HUES48 (cell line): ENCODE measurements at regions not wholly inside any gene's neighbourhood (a gene's known extent, or its start where the extent isn't known, plus 50 kb on each side); places are given as distances from the start of the nearest gene placed in this dataset.
A peak's percentile ranks its signal among the peaks of the same experiment; 100 is the strongest.
"Not testable (repeated sequence)": the region's sequence is repeated elsewhere in the genome, so short reads cannot be mapped to it uniquely, and the experiment has no call there.

ENCODE experiments used
- H3K27ac ChIP-seq: one replicate; pipeline ENCODE4 v1.7.0; 2013; ENCODE audit warnings: low read depth, low read length, inconsistent platforms
- H3K27me3 ChIP-seq: 2 replicates; pipeline ENCODE4 v1.6.1; 2013; ENCODE audit warnings: mild to moderate bottlenecking, low read length; ENCODE audit not compliant: control insufficient read depth, insufficient read depth
- H3K36me3 ChIP-seq: 2 replicates; pipeline ENCODE4 v1.6.1; 2013; ENCODE audit warnings: low read length; ENCODE audit not compliant: control insufficient read depth, insufficient read depth
- H3K4me1 ChIP-seq: 2 replicates; pipeline ENCODE4 v1.6.1; 2013; ENCODE audit warnings: mild to moderate bottlenecking, low read length; ENCODE audit not compliant: control insufficient read depth, insufficient read depth
- H3K4me3 ChIP-seq: 2 replicates; pipeline ENCODE4 v1.5.1; 2013; ENCODE audit warnings: mild to moderate bottlenecking, low read depth, low read length
- H3K9ac ChIP-seq: 2 replicates; pipeline ENCODE4 v1.6.1; 2013; ENCODE audit warnings: mild to moderate bottlenecking, low read depth, low read length, moderate library complexity
- H3K9me3 ChIP-seq: 2 replicates; pipeline ENCODE4 v1.6.1; 2013; ENCODE audit warnings: low read length; ENCODE audit not compliant: control insufficient read depth, insufficient read depth

GRCh38 chr2:196514641-196515040 is 124.9 kb upstream of the CCDC150 start:
- no peak overlapping the region for H3K4me3 ChIP-seq
- no peak overlapping the region for H3K9ac ChIP-seq
- H3K27ac ChIP-seq = no peak overlapping the region
- no peaks in the 10 kb centered on the region for H3K4me1 ChIP-seq
- H3K36me3 ChIP-seq = no peaks in the 10 kb centered on the region
- H3K27me3 ChIP-seq = no peaks in the 10 kb centered on the region
- no peaks in the 10 kb centered on the region for H3K9me3 ChIP-seq

DNA sequence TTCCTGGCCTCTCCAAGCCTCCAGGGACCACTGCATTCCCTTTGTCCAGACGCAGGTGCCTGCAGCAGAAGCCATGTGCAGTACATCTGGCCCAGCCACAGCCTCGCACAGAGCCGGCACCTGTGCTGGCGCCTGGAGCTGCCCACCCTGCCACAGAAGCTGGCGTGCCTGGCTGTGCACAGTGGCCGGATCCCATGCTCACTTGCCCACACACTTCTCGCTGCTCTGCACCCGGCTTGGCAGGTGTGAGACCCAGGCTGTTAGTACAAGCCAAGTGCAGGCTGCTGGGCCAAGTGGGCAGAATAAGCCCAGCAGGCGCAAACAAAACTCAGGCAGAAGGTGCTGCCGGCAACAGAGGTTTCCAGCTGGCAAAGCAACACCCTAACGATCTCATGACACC is 124.5 kb upstream of the CCDC150 start:
- Histone ChIP-seq H3K36me3 (no peaks in the 10 kb centered on the region), H3K27ac (no peak overlapping the region), H3K9me3 (no peaks in the 10 kb centered on the region), H3K9ac (no peak overlapping the region), H3K4me3 (no peak overlapping the region), H3K4me1 (no peaks in the 10 kb centered on the region), H3K27me3 (no peaks in the 10 kb centered on the region)

DNA sequence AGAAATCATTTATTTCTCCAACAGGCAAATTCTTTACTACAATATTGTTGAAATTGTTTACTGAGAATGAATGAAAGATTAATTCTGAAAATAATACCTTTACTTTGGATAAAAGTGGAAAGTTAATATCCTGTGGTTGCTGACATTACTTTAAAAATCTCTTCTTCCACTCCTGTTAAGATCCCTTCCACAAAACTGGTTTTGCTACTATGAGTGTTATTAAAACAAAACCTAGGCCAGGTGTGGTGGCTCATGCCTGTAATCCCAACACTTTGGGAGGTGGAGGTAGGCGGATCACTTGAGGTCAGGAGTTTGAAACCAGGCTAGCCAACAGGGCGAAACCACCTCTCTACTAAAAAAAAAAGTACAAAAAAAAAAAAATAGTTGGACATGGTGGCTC is 123.9 kb upstream of the CCDC150 start:
- no peaks in the 10 kb centered on the region for H3K9me3 ChIP-seq
- no peaks in the 10 kb centered on the region for H3K27me3 ChIP-seq
- H3K9ac ChIP-seq = no peak overlapping the region
- no peaks in the 10 kb centered on the region for H3K36me3 ChIP-seq
- H3K4me1 ChIP-seq = no peaks in the 10 kb centered on the region
- H3K4me3 ChIP-seq = no peak overlapping the region
- no peak overlapping the region for H3K27ac ChIP-seq

- H3K27me3 ChIP-seq = no peaks in the 10 kb centered on the region
- H3K36me3 ChIP-seq = no peaks in the 10 kb centered on the region
These were observed 123.0 kb upstream of the CCDC150 start for GRCh38 chr2:196516564-196516963.

GRCh38 chr2:196520605-196521004 is 118.9 kb upstream of the CCDC150 start:
- no peaks in the 10 kb centered on the region for H3K9me3 ChIP-seq
- H3K36me3 ChIP-seq = no peaks in the 10 kb centered on the region
- H3K4me3 ChIP-seq = no peak overlapping the region
- H3K4me1 ChIP-seq = no peaks in the 10 kb centered on the region
- no peak overlapping the region for H3K27ac ChIP-seq
- H3K9ac ChIP-seq = no peak overlapping the region
- no peaks in the 10 kb centered on the region for H3K27me3 ChIP-seq

More at GRCh38 chr2:196516564-196516963, 123.0 kb upstream of the CCDC150 start:
- Histone ChIP-seq H3K9me3 (no peaks in the 10 kb centered on the region), H3K9ac (no peak overlapping the region), H3K4me3 (no peak overlapping the region), H3K4me1 (no peaks in the 10 kb centered on the region), H3K27ac (no peak overlapping the region)

GRCh38 chr2:196526981-196527725 is 112.4 kb upstream of the CCDC150 start:
- H3K4me3 ChIP-seq = peak overlapping the region; percentile 13; the same call in 1 of the 2 replicates
- H3K9ac ChIP-seq, H3K27ac ChIP-seq, H3K36me3 ChIP-seq, H3K4me1 ChIP-seq, H3K27me3 ChIP-seq, H3K9me3 ChIP-seq: not testable (repeated sequence)

- H3K27me3 ChIP-seq = no peaks in the 10 kb centered on the region
- no peaks in the 10 kb centered on the region for H3K36me3 ChIP-seq
- H3K4me3 ChIP-seq = no peak overlapping the region
- H3K9me3 ChIP-seq = no peaks in the 10 kb centered on the region
- H3K4me1 ChIP-seq = no peaks in the 10 kb centered on the region
- H3K27ac ChIP-seq = no peak overlapping the region
- H3K9ac ChIP-seq = no peak overlapping the region
These were observed 110.9 kb upstream of the CCDC150 start for GRCh38 chr2:196528486-196529223.

DNA sequence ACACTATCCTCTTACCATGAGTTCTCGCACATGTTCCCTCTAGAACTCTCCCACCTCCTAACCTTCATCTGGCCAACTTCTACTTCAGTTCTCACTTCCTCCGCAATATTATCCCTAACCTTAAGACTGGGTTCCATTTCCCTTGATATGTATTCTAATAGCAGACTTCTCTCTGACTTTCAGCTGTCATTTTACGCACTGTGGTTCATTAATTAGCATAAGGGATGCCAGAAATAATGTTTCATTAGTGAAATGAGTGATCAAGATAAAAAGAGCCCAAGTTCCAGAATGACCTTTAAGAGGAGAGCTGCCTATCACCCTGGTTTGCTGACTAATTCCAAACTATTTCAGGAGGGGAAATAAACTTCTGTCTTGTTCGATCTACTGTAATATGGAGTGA is 108.6 kb upstream of the CCDC150 start:
- no peak overlapping the region for H3K27ac ChIP-seq

GRCh38 chr2:196533772-196534397 is 105.6 kb upstream of the CCDC150 start:
- Histone ChIP-seq H3K36me3 (no peaks in the 10 kb centered on the region), H3K4me3 (no peak overlapping the region), H3K27ac (no peak overlapping the region), H3K4me1 (peaks cover 11% of the 10 kb centered on the region; the same call in 1 of the 2 replicates), H3K9ac (no peak overlapping the region), H3K9me3 (no peaks in the 10 kb centered on the region), H3K27me3 (no peaks in the 10 kb centered on the region)

More for the DNA sequence above, 108.6 kb upstream of the CCDC150 start:
- no peaks in the 10 kb centered on the region for H3K9me3 ChIP-seq
- H3K27me3 ChIP-seq = no peaks in the 10 kb centered on the region
- H3K4me1 ChIP-seq = peaks cover 11% of the 10 kb centered on the region; the same call in 1 of the 2 replicates
- H3K36me3 ChIP-seq = no peaks in the 10 kb centered on the region
- H3K4me3 ChIP-seq = no peak overlapping the region
- H3K9ac ChIP-seq = no peak overlapping the region

- Histone ChIP-seq H3K9me3 (no peaks in the 10 kb centered on the region), H3K4me3 (no peak overlapping the region), H3K4me1 (peaks cover 11% of the 10 kb centered on the region; the same call in 1 of the 2 replicates), H3K36me3 (no peaks in the 10 kb centered on the region), H3K9ac (no peak overlapping the region), H3K27me3 (no peaks in the 10 kb centered on the region), H3K27ac (no peak overlapping the region)
These were observed 105.0 kb upstream of the CCDC150 start for GRCh38 chr2:196534495-196534894.

GRCh38 chr2:196535061-196535460 is 104.5 kb upstream of the CCDC150 start:
- Histone ChIP-seq H3K4me1 (peaks cover 11% of the 10 kb centered on the region; the same call in 1 of the 2 replicates), H3K9ac (no peak overlapping the region), H3K27ac (no peak overlapping the region), H3K4me3 (no peak overlapping the region), H3K9me3 (no peaks in the 10 kb centered on the region), H3K27me3 (no peaks in the 10 kb centered on the region), H3K36me3 (no peaks in the 10 kb centered on the region)
